ENCODE measurements at regions not wholly inside any gene's neighbourhood (a gene's known extent, or its start where the extent isn't known, plus 50 kb on each side); places are given as distances from the start of the nearest gene placed in this dataset.

- H3K4me3 ChIP-seq (ENCODE audit: control insufficient read depth, low read depth, low read length) = no peak overlapping the region
- DNase-seq (ENCODE audit: low read depth) = no peak
- TF ChIP-seq CTCF (IDR thresholded peaks at IDR 0.05; ENCODE audit: control insufficient read depth, insufficient read depth, low read depth, low read length, missing control alignments) = no peak
Observed at GRCh38 chr2:5074733-5075132, 617.5 kb upstream of the SOX11 start.

GRCh38 chr2:5076599-5076998, 615.6 kb upstream of the SOX11 start:
- no peak overlapping the region for H3K4me3 ChIP-seq (ENCODE audit: control insufficient read depth, low read depth, low read length)
- no peak for DNase-seq (ENCODE audit: low read depth)
- TF ChIP-seq CTCF (IDR thresholded peaks at IDR 0.05; ENCODE audit: control insufficient read depth, insufficient read depth, low read depth, low read length, missing control alignments) = no peak

- no peak overlapping the region for H3K4me3 ChIP-seq (ENCODE audit: control insufficient read depth, low read depth, low read length)
- TF ChIP-seq CTCF (IDR thresholded peaks at IDR 0.05; ENCODE audit: control insufficient read depth, insufficient read depth, low read depth, low read length, missing control alignments) = no peak
- DNase-seq (ENCODE audit: low read depth) = no peak
Observed at GRCh38 chr2:5077479-5078089, 614.6 kb upstream of the SOX11 start.

- H3K4me3 ChIP-seq (ENCODE audit: control insufficient read depth, low read depth, low read length) = no peak overlapping the region
- no peak for TF ChIP-seq CTCF (IDR thresholded peaks at IDR 0.05; ENCODE audit: control insufficient read depth, insufficient read depth, low read depth, low read length, missing control alignments)
- DNase-seq (ENCODE audit: low read depth) = no peak
Observed at GRCh38 chr2:5083402-5083801, 608.8 kb upstream of the SOX11 start.

GRCh38 chr2:5089409-5089808, 602.8 kb upstream of the SOX11 start:
- H3K4me3 ChIP-seq (ENCODE audit: control insufficient read depth, low read depth, low read length) = no peak overlapping the region
- no peak for DNase-seq (ENCODE audit: low read depth)
- TF ChIP-seq CTCF (IDR thresholded peaks at IDR 0.05; ENCODE audit: control insufficient read depth, insufficient read depth, low read depth, low read length, missing control alignments) = no peak

- H3K4me3 ChIP-seq (ENCODE audit: control insufficient read depth, low read depth, low read length) = no peak overlapping the region
- TF ChIP-seq CTCF (IDR thresholded peaks at IDR 0.05; ENCODE audit: control insufficient read depth, insufficient read depth, low read depth, low read length, missing control alignments) = no peak
- no peak for DNase-seq (ENCODE audit: low read depth)
Observed at GRCh38 chr2:5093056-5093455, 599.1 kb upstream of the SOX11 start.

- H3K4me3 ChIP-seq (ENCODE audit: control insufficient read depth, low read depth, low read length) = no peak overlapping the region
- no peak for DNase-seq (ENCODE audit: low read depth)
- TF ChIP-seq CTCF (IDR thresholded peaks at IDR 0.05; ENCODE audit: control insufficient read depth, insufficient read depth, low read depth, low read length, missing control alignments) = no peak
Observed at GRCh38 chr2:5093518-5093917, 598.7 kb upstream of the SOX11 start.
